Stimulated activated effector memory CD8-positive, alpha-beta T cell treated with anti-CD3 and anti-CD28 coated beads, Interleukin-12 subunit alpha, Interleukin-12 subunit beta, amount 100 ng/mL, for 72 hours (primary cell): ENCODE measurements at regions not wholly inside any gene's neighbourhood (a gene's known extent, or its start where the extent isn't known, plus 50 kb on each side); places are given as distances from the start of the nearest gene placed in this dataset.
"Not testable (repeated sequence)": the region's sequence is repeated elsewhere in the genome, so short reads cannot be mapped to it uniquely, and the experiment has no call there.

Experiments
- ATAC-seq: fragments of 150-1000 bp; cut with Tn5 transposase; 2 replicates; pipeline ENCODE4 v1.10.0; 2021
- DNase-seq, 2 donors: peaks; one replicate each; pipeline ENCODE4 v3.0.0; 2021 to 2022; ENCODE audit warnings: low spot score in 2 of 2
- H3K27ac Mint-ChIP-seq: one replicate; pipeline ENCODE4 v1.8.0; 2022; ENCODE audit warnings: mild to moderate bottlenecking, mixed read lengths
- H3K36me3 Mint-ChIP-seq: one replicate; pipeline ENCODE4 v1.8.0; 2022; ENCODE audit warnings: mild to moderate bottlenecking, mixed read lengths
- H3K4me1 Mint-ChIP-seq: one replicate; pipeline ENCODE4 v1.8.0; 2022; ENCODE audit warnings: mixed read lengths
- H3K4me3 Mint-ChIP-seq: one replicate; pipeline ENCODE4 v1.8.0; 2022; ENCODE audit warnings: mild to moderate bottlenecking, mixed read lengths
- H3K9me3 Mint-ChIP-seq: one replicate; pipeline ENCODE4 v1.8.0; 2022; ENCODE audit warnings: mixed read lengths

DNA sequence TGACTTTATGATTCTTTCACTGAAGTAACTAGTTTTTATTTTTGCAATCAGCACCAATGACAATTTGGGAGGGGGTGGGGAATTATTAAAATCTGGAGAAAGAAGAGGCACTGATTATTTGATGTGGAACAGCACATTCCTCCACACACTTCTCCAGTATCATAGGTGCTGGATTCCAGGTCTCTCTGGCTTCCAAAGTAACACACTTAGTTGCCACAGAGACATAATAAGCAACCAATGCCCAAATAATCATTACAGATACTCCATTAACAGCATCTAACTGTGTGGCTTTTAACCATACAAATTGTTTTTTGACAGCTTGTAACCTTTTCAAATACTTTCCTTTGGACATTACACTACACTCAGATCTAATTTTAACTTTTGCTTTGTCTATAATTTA, 131.0 kb upstream of the CDIN1 start:
- DNase-seq (no peak), ATAC-seq (no peak)
- no peak overlapping the region for H3K27ac Mint-ChIP-seq
- no peaks in the 10 kb centered on the region for H3K4me1 Mint-ChIP-seq
- peaks cover 4% of the 10 kb centered on the region for H3K9me3 Mint-ChIP-seq
- no peaks in the 10 kb centered on the region for H3K36me3 Mint-ChIP-seq
- no peak overlapping the region for H3K4me3 Mint-ChIP-seq

DNA sequence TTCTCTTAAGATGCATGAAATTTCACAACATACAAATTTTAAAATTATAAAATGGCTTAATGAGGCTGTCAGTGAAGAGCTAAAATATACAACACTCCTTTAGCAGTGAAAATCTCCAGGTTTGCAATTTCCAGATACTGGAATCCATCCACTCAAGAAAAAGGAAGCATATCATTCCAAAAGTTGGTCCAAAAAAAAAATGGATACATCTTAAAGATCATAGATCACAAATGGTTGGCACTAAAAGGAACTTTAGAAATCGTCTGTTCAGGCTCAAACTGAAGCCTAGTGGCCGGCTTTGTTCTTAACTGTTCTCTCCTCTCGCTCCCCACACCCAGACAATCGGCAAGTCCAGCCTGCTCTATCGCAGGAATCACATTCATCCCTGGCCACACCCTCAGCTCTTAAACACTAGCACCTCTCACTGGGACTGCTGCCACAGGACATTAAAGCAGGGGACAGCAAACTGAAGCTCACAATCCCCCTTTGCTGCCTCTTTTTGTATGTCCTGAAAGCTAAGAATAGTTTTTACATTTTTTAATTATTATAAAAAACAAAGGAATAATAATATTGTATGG, 130.3 kb upstream of the CDIN1 start:
- Mint-ChIP-seq H3K4me1 (no peaks in the 10 kb centered on the region), H3K36me3 (no peaks in the 10 kb centered on the region), H3K9me3 (peaks cover 5% of the 10 kb centered on the region), H3K4me3 (no peak overlapping the region), H3K27ac (no peak overlapping the region)
- ATAC-seq (no peak), DNase-seq (no peak)

DNA sequence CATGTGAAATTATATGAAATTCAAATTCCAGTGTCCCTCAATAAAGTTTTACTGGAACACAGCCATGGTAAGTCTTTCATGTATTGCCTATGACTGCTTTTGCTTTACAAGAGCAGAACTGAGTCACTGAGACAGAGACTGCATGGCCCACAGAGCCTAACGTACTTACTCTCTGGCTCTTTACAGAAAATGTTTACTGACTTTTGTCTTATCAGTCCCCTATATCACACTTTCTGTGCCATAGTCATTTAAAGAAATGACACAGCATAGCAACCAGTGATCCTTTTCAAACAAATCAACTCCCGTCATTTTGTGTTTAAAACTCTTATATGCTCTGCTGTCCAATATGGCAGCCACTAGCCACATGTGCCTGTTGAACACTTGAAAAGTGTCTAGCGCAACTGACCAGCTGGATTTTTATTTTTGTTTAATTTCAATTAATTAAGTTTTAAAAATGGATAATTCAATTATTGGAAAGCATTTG, 129.7 kb upstream of the CDIN1 start:
- Mint-ChIP-seq H3K4me1 (no peaks in the 10 kb centered on the region), H3K27ac (no peak overlapping the region), H3K9me3 (peaks cover 8% of the 10 kb centered on the region), H3K4me3 (no peak overlapping the region), H3K36me3 (no peaks in the 10 kb centered on the region)
- ATAC-seq, result no peak
- no peak for DNase-seq

DNA sequence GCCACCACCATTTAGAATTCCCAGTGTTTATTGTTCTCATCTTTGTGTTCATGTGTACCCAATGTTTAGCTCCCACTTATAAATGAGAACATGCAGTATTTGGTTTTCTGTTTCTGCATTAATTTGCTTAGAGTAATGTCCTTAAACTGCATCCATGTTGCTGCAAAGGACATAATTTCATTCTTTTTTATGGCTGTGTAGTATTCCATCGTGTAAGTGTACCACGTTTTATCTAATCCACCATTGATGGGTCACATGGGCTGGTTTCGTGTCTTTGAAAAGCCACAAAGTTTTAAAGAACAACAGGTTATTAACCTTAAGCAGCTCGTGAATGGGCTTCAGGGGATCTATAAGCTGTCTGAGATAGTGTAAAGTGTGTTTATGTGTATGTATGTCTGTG, 125.2 kb upstream of the CDIN1 start:
- not testable (repeated sequence) for H3K36me3 Mint-ChIP-seq, H3K4me1 Mint-ChIP-seq, H3K4me3 Mint-ChIP-seq, ATAC-seq, H3K9me3 Mint-ChIP-seq, DNase-seq, H3K27ac Mint-ChIP-seq

DNA sequence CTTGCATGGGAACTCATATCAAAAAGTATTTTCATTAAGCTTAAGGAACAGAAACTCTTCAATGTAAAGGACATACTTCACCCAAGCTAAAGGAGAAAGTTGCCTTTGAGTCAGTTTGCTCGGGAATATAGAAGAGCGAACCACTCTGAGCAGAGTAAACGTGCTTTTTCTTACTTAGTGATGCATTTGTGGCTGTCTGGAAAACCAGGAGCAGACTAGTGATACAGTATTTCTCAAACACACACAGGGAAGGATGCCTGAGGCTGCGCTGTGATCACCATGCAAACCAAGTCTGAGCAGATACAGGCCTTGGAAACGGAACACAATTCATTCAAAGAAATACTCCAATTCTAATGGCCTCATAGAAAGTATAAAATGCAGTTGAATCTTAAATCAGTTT, 121.0 kb upstream of the CDIN1 start:
- no peaks in the 10 kb centered on the region for H3K36me3 Mint-ChIP-seq

DNA sequence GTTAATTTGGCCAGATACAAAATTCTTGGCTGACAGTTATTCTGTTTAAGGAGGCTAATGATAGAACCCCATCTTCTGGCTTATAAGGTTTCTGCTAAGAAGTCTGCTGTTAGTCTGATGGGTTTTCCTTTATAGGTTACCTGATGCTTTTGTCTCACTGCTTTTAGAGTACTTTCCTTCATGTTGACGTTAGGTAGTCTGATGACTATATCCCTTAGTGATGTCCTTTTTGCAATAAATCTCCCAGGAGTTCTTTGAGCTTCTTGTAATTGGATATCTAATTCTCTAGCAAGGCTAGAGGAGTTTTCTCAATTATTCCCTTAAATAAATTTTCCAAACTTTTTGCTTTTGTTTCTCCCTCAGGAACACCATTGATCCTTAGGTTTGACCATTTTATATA, 114.1 kb upstream of the CDIN1 start:
- DNase-seq (no peak), ATAC-seq (no peak)
- Mint-ChIP-seq H3K4me1 (no peaks in the 10 kb centered on the region), H3K36me3 (no peaks in the 10 kb centered on the region), H3K27ac (no peak overlapping the region), H3K9me3 (peaks cover 3% of the 10 kb centered on the region), H3K4me3 (no peak overlapping the region)

More for the DNA sequence above, 121.0 kb upstream of the CDIN1 start:
- H3K4me3 Mint-ChIP-seq, result no peak overlapping the region
- DNase-seq (no peak), ATAC-seq (no peak)
- no peaks in the 10 kb centered on the region for H3K4me1 Mint-ChIP-seq
- no peak overlapping the region for H3K27ac Mint-ChIP-seq
- peaks cover 8% of the 10 kb centered on the region for H3K9me3 Mint-ChIP-seq

DNA sequence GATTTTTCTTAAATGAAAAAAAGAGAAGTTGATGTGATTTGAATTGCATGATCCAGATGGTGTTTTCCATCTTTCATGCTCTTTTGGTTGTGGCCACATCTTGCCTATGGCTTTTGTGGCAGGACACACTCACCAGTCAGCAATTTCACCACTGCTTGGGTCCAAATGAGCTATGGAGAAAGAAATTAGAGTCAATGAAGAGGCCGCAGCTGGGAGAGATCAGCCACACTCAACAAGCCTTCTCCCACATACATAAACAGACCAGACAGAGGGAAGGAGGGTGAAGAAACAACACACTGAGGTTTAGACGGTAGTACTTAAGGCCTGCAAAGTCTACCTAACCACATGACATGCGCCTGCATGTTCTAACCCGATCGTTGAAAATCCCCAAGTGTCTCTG, 110.7 kb upstream of the CDIN1 start:
- H3K4me3 Mint-ChIP-seq, result no peak overlapping the region
- ATAC-seq (no peak), DNase-seq (no peak)

DNA sequence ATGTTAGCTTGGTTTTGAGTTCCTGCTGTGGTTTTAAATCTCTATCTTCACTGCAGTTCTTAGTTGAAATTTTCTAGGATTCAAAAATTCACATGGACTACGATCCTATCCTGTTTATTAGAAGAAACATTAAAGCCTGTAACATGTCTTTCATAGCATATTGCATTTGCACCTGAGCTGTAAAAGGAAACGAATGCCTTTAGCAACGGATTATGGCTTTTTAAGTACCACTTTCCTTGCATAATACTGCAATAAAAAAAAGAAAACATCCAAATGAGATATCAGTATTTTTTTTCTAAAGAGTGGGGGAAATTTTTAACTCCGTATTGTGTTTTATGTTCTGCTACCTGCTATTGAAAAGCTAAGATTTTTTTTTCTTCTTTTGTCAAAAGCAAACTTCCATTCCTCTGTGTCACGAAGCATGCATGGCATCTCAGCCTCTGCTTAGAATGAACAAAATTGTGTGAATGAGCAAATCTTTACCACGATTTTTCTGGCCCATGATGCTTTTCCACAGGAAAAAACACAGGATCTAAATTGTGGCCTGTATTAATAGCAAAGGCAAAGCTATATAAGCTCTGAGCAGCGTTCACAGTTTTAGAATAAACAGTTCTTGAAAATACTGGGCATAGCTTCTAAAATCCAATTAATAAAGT, 110.0 kb upstream of the CDIN1 start:
- H3K27ac Mint-ChIP-seq, result no peak overlapping the region
- H3K9me3 Mint-ChIP-seq, result no peaks in the 10 kb centered on the region
- H3K4me1 Mint-ChIP-seq, result no peaks in the 10 kb centered on the region
- no peaks in the 10 kb centered on the region for H3K36me3 Mint-ChIP-seq
- no peak overlapping the region for H3K4me3 Mint-ChIP-seq
- ATAC-seq (no peak), DNase-seq (no peak)

More for the DNA sequence above, 110.7 kb upstream of the CDIN1 start:
- H3K27ac Mint-ChIP-seq, result no peak overlapping the region
- H3K9me3 Mint-ChIP-seq, result no peaks in the 10 kb centered on the region
- no peaks in the 10 kb centered on the region for H3K4me1 Mint-ChIP-seq
- H3K36me3 Mint-ChIP-seq, result no peaks in the 10 kb centered on the region

DNA sequence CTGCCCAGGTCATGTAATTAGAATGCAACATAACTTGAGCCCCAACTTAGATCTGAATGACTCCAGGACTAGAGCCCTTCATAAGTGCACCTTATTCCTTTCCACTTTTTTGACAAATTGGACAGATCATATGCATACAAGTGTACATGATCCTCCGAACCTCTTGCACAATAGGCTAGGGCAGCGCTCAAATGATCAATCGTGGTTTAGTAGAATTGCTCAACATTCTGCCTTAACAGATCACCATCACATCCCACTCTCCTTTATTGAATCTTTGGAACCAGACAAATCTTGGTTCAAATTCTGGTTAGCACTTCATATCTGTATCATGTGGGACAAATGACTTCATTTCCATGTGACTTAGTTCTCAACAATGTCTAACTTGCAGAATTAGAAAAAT, 106.8 kb upstream of the CDIN1 start:
- DNase-seq (no peak), ATAC-seq (no peak)
- no peak overlapping the region for H3K4me3 Mint-ChIP-seq
- no peaks in the 10 kb centered on the region for H3K9me3 Mint-ChIP-seq
- H3K4me1 Mint-ChIP-seq, result no peaks in the 10 kb centered on the region
- no peak overlapping the region for H3K27ac Mint-ChIP-seq
- no peaks in the 10 kb centered on the region for H3K36me3 Mint-ChIP-seq

DNA sequence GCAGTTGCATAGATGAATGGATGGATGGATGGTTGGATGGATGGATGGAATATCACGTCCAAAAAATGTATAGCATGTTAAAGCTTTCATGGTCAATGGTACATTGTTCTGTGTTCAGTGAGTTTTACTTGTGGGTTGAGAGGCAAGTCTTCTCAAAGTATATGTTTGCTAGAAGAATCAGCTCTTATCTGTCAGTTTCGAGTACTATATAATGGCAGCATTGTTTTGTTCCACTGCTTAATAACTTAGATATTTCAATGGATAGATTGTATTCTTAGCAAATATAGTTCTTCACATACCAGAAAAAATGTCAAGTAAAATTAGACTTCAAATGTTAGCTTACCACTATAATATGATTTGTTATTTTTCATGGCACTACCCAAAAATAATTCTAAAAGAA, 100.9 kb upstream of the CDIN1 start:
- Mint-ChIP-seq H3K36me3 (no peaks in the 10 kb centered on the region), H3K4me1 (no peaks in the 10 kb centered on the region), H3K27ac (no peak overlapping the region), H3K4me3 (no peak overlapping the region), H3K9me3 (no peaks in the 10 kb centered on the region)
- DNase-seq, result no peak
- no peak for ATAC-seq

DNA sequence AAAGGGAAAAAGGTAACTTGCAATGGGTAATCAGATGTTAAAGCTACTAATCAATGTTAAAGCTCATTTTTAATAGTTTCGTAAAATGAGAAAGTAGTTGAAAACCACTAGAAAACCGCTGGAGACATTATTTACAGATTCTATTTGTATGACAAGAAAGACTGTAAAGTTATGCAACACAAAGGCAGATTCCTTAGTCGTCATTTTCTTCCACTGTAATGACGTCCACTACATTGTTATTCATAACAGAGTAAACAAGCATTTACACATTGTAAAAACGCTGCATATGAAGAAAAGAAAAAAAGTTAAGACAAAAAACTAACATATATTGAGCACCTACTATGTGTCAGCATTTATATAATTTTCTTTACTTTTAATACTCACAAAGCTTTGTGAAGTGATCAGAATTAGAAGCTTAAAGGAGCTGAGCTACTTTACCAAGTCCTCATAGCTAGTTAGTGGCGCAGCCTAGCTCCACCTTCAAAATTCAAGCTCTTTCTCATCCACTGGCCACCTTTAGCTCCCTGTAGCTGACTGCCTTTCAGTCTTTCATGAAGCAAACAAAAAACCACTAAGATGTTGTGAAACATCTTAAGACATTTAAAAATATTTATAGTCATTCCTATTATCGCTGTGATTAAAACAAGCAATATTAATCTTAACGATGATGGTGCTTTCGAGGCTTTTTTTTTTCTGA, 100.1 kb upstream of the CDIN1 start:
- no peaks in the 10 kb centered on the region for H3K36me3 Mint-ChIP-seq
- H3K4me1 Mint-ChIP-seq, result no peaks in the 10 kb centered on the region
- H3K27ac Mint-ChIP-seq, result no peak overlapping the region
- no peak overlapping the region for H3K4me3 Mint-ChIP-seq
- H3K9me3 Mint-ChIP-seq, result no peaks in the 10 kb centered on the region
- DNase-seq (no peak), ATAC-seq (no peak)

DNA sequence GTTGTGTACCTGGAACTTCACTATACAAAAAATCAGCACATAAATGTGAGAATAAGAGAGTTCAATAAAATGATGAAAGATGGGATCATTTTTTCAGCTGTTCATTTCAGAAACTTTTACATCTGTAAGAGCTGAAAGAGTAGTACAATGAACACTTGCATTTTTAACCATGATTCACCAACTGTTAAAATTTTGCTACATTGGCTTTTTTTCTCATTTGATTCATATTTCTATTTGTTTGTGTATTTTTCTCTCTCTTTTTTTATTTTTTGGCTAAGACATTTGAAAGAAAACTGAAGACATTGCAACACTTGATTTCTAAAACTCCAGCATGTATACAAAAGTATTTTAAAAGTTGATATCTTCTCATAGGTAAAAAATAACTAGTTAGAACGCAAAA, 98.3 kb upstream of the CDIN1 start:
- no peaks in the 10 kb centered on the region for H3K9me3 Mint-ChIP-seq
- H3K4me3 Mint-ChIP-seq, result no peak overlapping the region
- no peaks in the 10 kb centered on the region for H3K4me1 Mint-ChIP-seq
- ATAC-seq (no peak), DNase-seq (no peak)
- no peak overlapping the region for H3K27ac Mint-ChIP-seq
- H3K36me3 Mint-ChIP-seq, result no peaks in the 10 kb centered on the region

DNA sequence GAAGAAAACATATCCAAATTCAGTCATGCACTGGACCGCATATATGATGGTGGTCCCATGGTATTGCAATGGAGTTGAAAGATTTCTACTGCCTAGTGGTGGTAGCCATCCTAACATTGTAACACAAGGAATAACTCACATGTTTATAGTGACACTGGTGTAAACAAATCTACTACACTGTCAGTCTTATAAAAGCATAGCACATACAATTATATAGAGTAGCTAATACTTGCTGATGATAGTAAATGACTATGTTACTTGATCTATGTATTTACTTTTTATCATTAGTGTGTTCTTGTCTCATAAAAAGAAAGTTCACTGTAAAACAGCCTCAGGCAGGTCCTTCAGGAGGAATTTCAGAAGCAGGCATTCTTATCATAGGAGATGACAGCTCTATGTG, 96.0 kb upstream of the CDIN1 start:
- no peaks in the 10 kb centered on the region for H3K9me3 Mint-ChIP-seq
- no peaks in the 10 kb centered on the region for H3K36me3 Mint-ChIP-seq
- no peaks in the 10 kb centered on the region for H3K4me1 Mint-ChIP-seq
- ATAC-seq, result no peak
- no peak for DNase-seq
- H3K27ac Mint-ChIP-seq, result no peak overlapping the region
- no peak overlapping the region for H3K4me3 Mint-ChIP-seq

DNA sequence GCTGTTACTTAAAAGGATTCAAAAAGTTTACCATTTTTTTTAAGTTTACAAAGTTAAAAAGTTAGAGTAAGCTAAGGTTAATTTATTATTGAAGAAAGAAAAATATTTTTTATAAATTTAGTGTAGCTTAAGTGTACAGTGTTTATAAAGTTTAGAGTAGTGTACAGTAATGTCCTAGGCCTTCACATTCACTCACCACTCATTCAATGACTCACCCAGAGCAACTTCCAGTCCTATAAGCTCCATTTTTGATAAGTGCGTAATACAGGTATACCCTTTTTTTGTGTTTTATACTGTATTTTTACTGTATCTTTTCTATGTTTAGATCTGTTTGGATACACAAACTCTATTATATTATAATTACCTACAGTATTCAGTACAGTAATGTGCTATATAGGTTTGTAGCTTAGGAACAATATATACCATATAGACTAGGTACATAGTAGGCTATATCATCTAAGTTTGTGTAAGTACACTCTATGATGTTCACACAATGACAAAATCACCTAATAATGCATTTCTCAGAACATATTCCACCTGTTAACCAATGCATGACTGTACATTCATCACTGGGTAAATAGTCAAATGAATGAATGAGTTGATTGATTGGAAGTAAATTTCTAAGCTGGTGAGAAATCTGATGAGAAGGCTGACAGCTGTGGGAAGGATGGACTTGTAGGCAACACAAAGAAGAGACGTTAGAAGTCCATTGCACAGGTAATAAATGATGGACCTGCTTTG, 95.2 kb upstream of the CDIN1 start:
- Mint-ChIP-seq H3K4me1 (no peaks in the 10 kb centered on the region), H3K27ac (no peak overlapping the region), H3K9me3 (no peaks in the 10 kb centered on the region), H3K36me3 (no peaks in the 10 kb centered on the region), H3K4me3 (no peak overlapping the region)
- ATAC-seq, result no peak
- DNase-seq, result no peak

DNA sequence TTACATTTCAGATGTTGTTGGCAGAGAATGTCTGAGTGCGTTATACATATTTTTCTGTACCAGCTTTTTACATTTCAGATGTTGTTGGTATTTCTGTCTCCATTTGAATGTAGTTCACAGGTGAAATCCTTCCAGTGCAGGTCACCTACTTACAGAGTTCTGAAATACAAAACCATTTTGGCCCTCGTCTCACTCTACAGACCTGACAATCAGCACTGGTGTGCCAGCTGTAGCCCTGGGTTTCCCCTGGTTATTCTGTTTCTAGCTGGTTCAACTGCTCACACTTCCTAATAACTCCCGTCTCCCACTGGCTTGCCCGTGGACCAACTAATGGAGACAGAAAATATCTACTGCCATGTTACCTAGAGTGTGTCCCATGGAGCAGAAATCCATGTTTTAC, 87.5 kb upstream of the CDIN1 start:
- no peak overlapping the region for H3K4me3 Mint-ChIP-seq
- DNase-seq (no peak), ATAC-seq (no peak)
- H3K27ac Mint-ChIP-seq, result no peak overlapping the region
- no peaks in the 10 kb centered on the region for H3K36me3 Mint-ChIP-seq
- H3K9me3 Mint-ChIP-seq, result no peaks in the 10 kb centered on the region
- no peaks in the 10 kb centered on the region for H3K4me1 Mint-ChIP-seq
